Stimulated activated CD4-positive, alpha-beta T cell treated with anti-CD3 and anti-CD28 coated beads, Interleukin-4, amount 100 ng/mL, for 48 hours (primary cell): ENCODE measurements at regions not wholly inside any gene's neighbourhood (a gene's known extent, or its start where the extent isn't known, plus 50 kb on each side); places are given as distances from the start of the nearest gene placed in this dataset.

Experiments used
- DNase-seq, 2 donors: peaks; one replicate each; pipeline ENCODE4 v3.0.0-alpha.2; 2020; ENCODE audit warnings: low read depth in 2 of 2

GRCh38 chr17:71273441-71273840 lies 847.4 kb upstream of the SOX9 start:
- DNase-seq, result no peak

- DNase-seq, result no peak
Observed at GRCh38 chr17:71276079-71276478, 844.7 kb upstream of the SOX9 start.

- DNase-seq, result no peak
Observed at GRCh38 chr17:71283486-71283885, 837.3 kb upstream of the SOX9 start.

GRCh38 chr17:71284032-71284755 lies 836.6 kb upstream of the SOX9 start:
- no peak for DNase-seq

GRCh38 chr17:71286625-71287024 lies 834.2 kb upstream of the SOX9 start:
- DNase-seq, result no peak

GRCh38 chr17:71287071-71287823 lies 833.6 kb upstream of the SOX9 start:
- DNase-seq, result no peak

- no peak for DNase-seq
Observed at GRCh38 chr17:71292006-71292405, 828.8 kb upstream of the SOX9 start.

- no peak for DNase-seq
Observed at GRCh38 chr17:71296005-71296404, 824.8 kb upstream of the SOX9 start.

- no peak for DNase-seq
Observed at GRCh38 chr17:71301063-71301462, 819.8 kb upstream of the SOX9 start.

- no peak for DNase-seq
Observed at GRCh38 chr17:71302721-71303549, 817.9 kb upstream of the SOX9 start.

- DNase-seq, result no peak
Observed at GRCh38 chr17:71304498-71305158, 816.2 kb upstream of the SOX9 start.

GRCh38 chr17:71313866-71314265 lies 807.0 kb upstream of the SOX9 start:
- DNase-seq, result no peak

- no peak for DNase-seq
Observed at GRCh38 chr17:71315568-71315967, 805.3 kb upstream of the SOX9 start.

- no peak for DNase-seq
Observed at GRCh38 chr17:71316176-71316897, 804.5 kb upstream of the SOX9 start.

- DNase-seq, result no peak
Observed at GRCh38 chr17:71320009-71320796, 800.6 kb upstream of the SOX9 start.

GRCh38 chr17:71325117-71325516 lies 795.7 kb upstream of the SOX9 start:
- no peak for DNase-seq

GRCh38 chr17:71325886-71326285 lies 794.9 kb upstream of the SOX9 start:
- DNase-seq, result no peak

GRCh38 chr17:71327376-71328059 lies 793.3 kb upstream of the SOX9 start:
- no peak for DNase-seq

GRCh38 chr17:71329310-71330098 lies 791.3 kb upstream of the SOX9 start:
- no peak for DNase-seq
